ENCODE measurements at regions not wholly inside any gene's neighbourhood (a gene's known extent, or its start where the extent isn't known, plus 50 kb on each side); places are given as distances from the start of the nearest gene placed in this dataset.

DNA sequence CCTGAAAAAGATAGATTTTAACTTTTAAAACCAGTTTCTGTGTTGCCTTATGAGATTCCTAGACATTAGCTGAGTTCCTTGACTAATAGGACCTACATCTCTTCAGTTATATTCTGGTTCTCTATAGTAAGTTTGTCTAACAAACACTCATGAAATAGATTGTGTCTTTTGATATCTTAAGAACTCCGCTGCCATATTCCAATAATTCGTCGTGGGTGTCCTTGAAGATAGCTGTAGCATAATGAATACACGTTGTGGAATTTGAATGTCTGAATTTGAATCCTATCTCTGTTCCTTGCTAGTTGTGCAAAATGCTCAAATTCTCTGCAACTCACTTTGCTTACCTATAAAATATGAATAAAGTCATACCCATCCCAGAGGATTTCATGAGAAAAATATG, 176.8 kb upstream of the COL3A1 start:
- intact Hi-C loops (cut with DNase I, micrococcal nuclease): no loop called here
- TF ChIP-seq, protein P1, sequence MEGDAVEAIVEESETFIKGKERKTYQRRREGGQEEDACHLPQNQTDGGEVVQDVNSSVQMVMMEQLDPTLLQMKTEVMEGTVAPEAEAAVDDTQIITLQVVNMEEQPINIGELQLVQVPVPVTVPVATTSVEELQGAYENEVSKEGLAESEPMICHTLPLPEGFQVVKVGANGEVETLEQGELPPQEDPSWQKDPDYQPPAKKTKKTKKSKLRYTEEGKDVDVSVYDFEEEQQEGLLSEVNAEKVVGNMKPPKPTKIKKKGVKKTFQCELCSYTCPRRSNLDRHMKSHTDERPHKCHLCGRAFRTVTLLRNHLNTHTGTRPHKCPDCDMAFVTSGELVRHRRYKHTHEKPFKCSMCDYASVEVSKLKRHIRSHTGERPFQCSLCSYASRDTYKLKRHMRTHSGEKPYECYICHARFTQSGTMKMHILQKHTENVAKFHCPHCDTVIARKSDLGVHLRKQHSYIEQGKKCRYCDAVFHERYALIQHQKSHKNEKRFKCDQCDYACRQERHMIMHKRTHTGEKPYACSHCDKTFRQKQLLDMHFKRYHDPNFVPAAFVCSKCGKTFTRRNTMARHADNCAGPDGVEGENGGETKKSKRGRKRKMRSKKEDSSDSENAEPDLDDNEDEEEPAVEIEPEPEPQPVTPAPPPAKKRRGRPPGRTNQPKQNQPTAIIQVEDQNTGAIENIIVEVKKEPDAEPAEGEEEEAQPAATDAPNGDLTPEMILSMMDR (IDR thresholded peaks at IDR 0.05): no peak

DNA sequence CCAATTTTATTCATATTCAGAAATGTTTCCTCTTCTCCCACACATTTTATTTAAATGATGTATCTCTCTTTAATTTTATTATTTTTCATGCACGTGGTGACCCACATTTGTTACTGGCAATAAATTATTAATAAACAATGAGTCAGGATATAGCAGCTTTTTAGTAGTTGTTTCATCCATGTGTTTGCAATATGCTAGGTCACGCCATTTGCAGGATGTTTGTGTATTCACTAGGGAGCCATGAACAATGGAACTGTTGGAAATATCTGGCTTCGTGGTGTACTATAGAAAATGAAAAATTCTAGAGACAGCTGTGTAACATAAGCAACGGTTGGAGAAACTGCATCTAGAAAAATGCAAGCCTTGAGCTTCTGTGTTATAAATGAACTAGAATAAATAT, 176.0 kb upstream of the COL3A1 start:
- H3K9me3 ChIP-seq: peaks cover 6% of the 10 kb centered on the region
- TF ChIP-seq, protein P1 (IDR thresholded peaks at IDR 0.05): no peak
- no peaks in the 10 kb centered on the region for H3K4me1 ChIP-seq (ENCODE audit: low read depth)
- DNase-seq (no peak), ATAC-seq (no peak)
- no peaks in the 10 kb centered on the region for H3K36me3 ChIP-seq (ENCODE audit: low read depth)
- no peak overlapping the region for H3K4me3 ChIP-seq
- intact Hi-C loops (cut with DNase I, micrococcal nuclease): no loop called here

More for the DNA sequence above, 176.8 kb upstream of the COL3A1 start:
- ATAC-seq: no peak
- Histone ChIP-seq H3K4me1 (ENCODE audit: low read depth) (no peaks in the 10 kb centered on the region), H3K36me3 (ENCODE audit: low read depth) (no peaks in the 10 kb centered on the region), H3K4me3 (no peak overlapping the region), H3K9me3 (no peaks in the 10 kb centered on the region)
- DNase-seq: no peak

DNA sequence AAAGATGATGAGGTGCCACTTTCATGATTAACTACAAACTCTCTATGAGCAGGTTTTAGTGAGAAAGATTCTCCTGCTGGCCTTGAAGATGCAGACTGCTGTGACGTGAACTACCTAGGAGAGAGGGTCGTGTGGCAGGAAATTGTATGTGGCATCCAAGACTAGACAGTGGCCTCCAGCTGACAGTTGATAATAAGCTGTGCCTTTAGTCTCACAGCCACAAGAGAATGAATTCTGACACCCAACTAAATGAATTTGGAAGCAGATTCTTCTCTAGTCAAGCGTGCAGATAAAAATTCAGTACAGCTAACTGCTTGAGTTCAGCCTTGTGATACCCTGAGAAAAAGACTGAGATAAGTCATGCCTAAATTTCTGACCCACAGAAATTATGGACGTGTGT, 169.0 kb upstream of the COL3A1 start:
- ATAC-seq (no peak), DNase-seq (no peak)
- intact Hi-C loops (cut with DNase I, micrococcal nuclease): no loop called here
- Histone ChIP-seq H3K4me3 (no peak overlapping the region), H3K4me1 (ENCODE audit: low read depth) (no peaks in the 10 kb centered on the region), H3K9me3 (peaks cover 10% of the 10 kb centered on the region), H3K36me3 (ENCODE audit: low read depth) (no peaks in the 10 kb centered on the region)
- TF ChIP-seq, protein P1 (IDR thresholded peaks at IDR 0.05): no peak

- Histone ChIP-seq H3K4me1 (ENCODE audit: low read depth) (no peaks in the 10 kb centered on the region), H3K4me3 (no peak overlapping the region), H3K36me3 (ENCODE audit: low read depth) (no peaks in the 10 kb centered on the region), H3K9me3 (no peaks in the 10 kb centered on the region)
- TF ChIP-seq, protein P1 (IDR thresholded peaks at IDR 0.05): no peak
- intact Hi-C loops (cut with DNase I, micrococcal nuclease): no loop called here
- no peak for DNase-seq
- ATAC-seq: no peak
Observed at GRCh38 chr2:188808947-188809355, 165.2 kb upstream of the COL3A1 start.

- no peak for DNase-seq
- Histone ChIP-seq H3K36me3 (ENCODE audit: low read depth) (no peaks in the 10 kb centered on the region), H3K9me3 (no peaks in the 10 kb centered on the region), H3K4me3 (no peak overlapping the region), H3K4me1 (ENCODE audit: low read depth) (no peaks in the 10 kb centered on the region)
- TF ChIP-seq, protein P1 (IDR thresholded peaks at IDR 0.05): no peak
- ATAC-seq: no peak
- intact Hi-C loops (cut with DNase I, micrococcal nuclease): no loop called here
Observed at GRCh38 chr2:188810586-188810985, 163.6 kb upstream of the COL3A1 start.

DNA sequence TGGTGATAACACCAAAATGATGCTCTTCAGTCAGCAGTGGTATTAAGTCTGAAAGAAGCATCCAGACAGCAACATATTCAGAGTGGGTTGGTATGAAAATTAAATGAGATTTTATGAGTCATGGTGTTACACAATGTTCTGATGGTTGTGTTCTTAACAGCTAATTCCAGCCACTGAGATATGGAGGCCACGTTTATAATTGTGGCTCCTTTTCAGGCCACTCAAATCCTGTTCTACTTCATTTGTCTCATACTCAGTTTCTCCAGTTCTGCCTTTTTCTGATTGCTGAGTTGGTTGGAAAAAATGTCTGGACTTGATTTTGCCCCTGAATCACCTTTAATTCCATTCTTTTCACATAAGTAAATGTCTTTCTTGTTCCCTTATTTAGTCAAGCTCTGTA, 162.7 kb upstream of the COL3A1 start:
- ATAC-seq (no peak), DNase-seq (no peak)
- intact Hi-C loops (cut with DNase I, micrococcal nuclease): no loop called here
- TF ChIP-seq, protein P1 (IDR thresholded peaks at IDR 0.05): no peak
- H3K4me3 ChIP-seq: no peak overlapping the region
- H3K36me3 ChIP-seq (ENCODE audit: low read depth): no peaks in the 10 kb centered on the region
- no peaks in the 10 kb centered on the region for H3K4me1 ChIP-seq (ENCODE audit: low read depth)
- no peaks in the 10 kb centered on the region for H3K9me3 ChIP-seq
